Common myeloid progenitor, CD34-positive (primary cell): ENCODE measurements at regions not wholly inside any gene's neighbourhood (a gene's known extent, or its start where the extent isn't known, plus 50 kb on each side); places are given as distances from the start of the nearest gene placed in this dataset.

Source experiments
- CTCF ChIA-PET: fragments of 350-600 bp; sonication (Branson Sonifier 250); formaldehyde crosslinking; loops from one replicate; lab custom pipeline; 2021; ENCODE audit warnings: antibody characterized with exemption; lab: Charles Lee
- POLR2A ChIA-PET: fragments of 350-600 bp; sonication (Branson Sonifier 250); formaldehyde crosslinking; loops from one replicate; lab custom pipeline; 2021; ENCODE audit warnings: antibody characterized with exemption; lab: Charles Lee
- DNase-seq, 3 donors: peaks; one replicate each; pipeline versions ENCODE4 v3.0.0 to v3.0.0-alpha.2; 2013
- H3K27ac ChIP-seq, 2 experiments: 1 replicate in 1 of 2; 2 replicates in 1 of 2; pipeline ENCODE4 v1.7.0; 2013; ENCODE audit warnings: inconsistent platforms in 2 of 2, low read length in 2 of 2, mild to moderate bottlenecking in 2 of 2, low read depth in 1 of 2, moderate library complexity in 1 of 2; ENCODE audit not compliant: severe bottlenecking in 2 of 2, insufficient read depth in 1 of 2, poor library complexity in 1 of 2
- H3K27me3 ChIP-seq, 5 experiments: replicated peaks in 2 of 5; 1 replicate in 3 of 5; 2 replicates in 2 of 5; pipeline versions ENCODE4 v1.6.1 to v1.7.0; 2013; ENCODE audit warnings: low read length in 4 of 5, mild to moderate bottlenecking in 2 of 5, moderate library complexity in 2 of 5, inconsistent platforms in 1 of 5; ENCODE audit not compliant: insufficient read depth in 5 of 5, control insufficient read depth in 4 of 5
- H3K36me3 ChIP-seq, 4 experiments: 1 replicate in 2 of 4; 2 replicates in 2 of 4; pipeline versions ENCODE4 v1.6.1 to v1.7.0; 2013; ENCODE audit warnings: low read length in 3 of 4, control low read depth in 1 of 4, mild to moderate bottlenecking in 1 of 4; ENCODE audit not compliant: control insufficient read depth in 4 of 4, insufficient read depth in 4 of 4
- H3K4me1 ChIP-seq, 4 experiments: 1 replicate in 3 of 4; 2 replicates in 1 of 4; pipeline versions ENCODE4 v1.6.1 to v1.7.1; 2013; ENCODE audit warnings: low read length in 3 of 4, mild to moderate bottlenecking in 3 of 4, control low read depth in 1 of 4, inconsistent platforms in 1 of 4, moderate library complexity in 1 of 4; ENCODE audit not compliant: control insufficient read depth in 4 of 4, insufficient read depth in 4 of 4; ENCODE audit errors: control extremely low read depth in 1 of 4
- H3K4me3 ChIP-seq, 7 experiments: 1 replicate in 4 of 7; 2 replicates in 3 of 7; pipeline versions ENCODE4 v1.5.1 to v1.7.0; 2013; ENCODE audit warnings: mild to moderate bottlenecking in 7 of 7, low read length in 6 of 7, moderate library complexity in 6 of 7, inconsistent platforms in 2 of 7, low read depth in 2 of 7, control low read depth in 1 of 7; ENCODE audit not compliant: insufficient read depth in 4 of 7, control insufficient read depth in 1 of 7; ENCODE audit errors: extremely low read depth in 1 of 7
- H3K9me3 ChIP-seq, 5 experiments: 1 replicate in 4 of 5; 2 replicates in 1 of 5; pipeline versions ENCODE4 v1.6.1 to v1.7.1; 2013; ENCODE audit warnings: low read length in 4 of 5, mild to moderate bottlenecking in 2 of 5, inconsistent platforms in 1 of 5, low read depth in 1 of 5, moderate library complexity in 1 of 5; ENCODE audit not compliant: control insufficient read depth in 4 of 5, insufficient read depth in 2 of 5; ENCODE audit errors: control extremely low read depth in 1 of 5
- WGBS: methylation state at CpG from one replicate; pipeline ENCODE4 v1.1.5; 2013; ENCODE audit not compliant: insufficient coverage; 5-methylcytosine and 5-hydroxymethylcytosine counted together

DNA sequence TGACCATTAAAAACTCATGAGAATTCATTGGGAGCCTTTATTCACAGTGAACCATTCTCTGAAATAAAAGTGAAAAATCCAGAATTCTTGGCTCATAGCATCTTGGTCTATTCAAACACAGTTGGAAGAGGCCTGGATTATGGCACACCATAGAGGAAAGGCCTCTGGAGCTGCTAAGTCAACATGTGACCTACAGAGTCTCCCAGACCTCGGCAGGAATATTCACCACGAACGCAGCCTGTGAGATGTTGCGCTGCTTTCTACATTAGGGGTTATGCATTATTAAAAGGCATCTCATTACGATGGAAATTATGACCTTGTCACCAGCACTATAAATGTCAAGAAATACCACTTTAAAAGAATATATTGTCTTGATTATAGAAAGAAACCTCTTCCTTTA lies 132.6 kb downstream of the EFNB2 start:
- WGBS = 100% methylated on average over 3 of the region's 5 CpGs
- Histone ChIP-seq H3K36me3 (no peaks in the 10 kb centered on the region), H3K9me3 (no peaks in the 10 kb centered on the region), H3K4me1 (peaks cover 0 to 4% (median 1%) of the 10 kb centered on the region in 4 experiments), H3K27ac (no peak overlapping the region), H3K27me3 (peaks cover 0 to 3% (median 0%) of the 10 kb centered on the region in 5 experiments), H3K4me3 (no peak overlapping the region)
- POLR2A ChIA-PET = no interaction called here
- CTCF ChIA-PET = interaction anchor here (1.2 kb wide), 1 partner anchor 13 kb away, joined by 3 read pairs; no protein-coding TSS in a partner anchor
- no peak for DNase-seq

DNA sequence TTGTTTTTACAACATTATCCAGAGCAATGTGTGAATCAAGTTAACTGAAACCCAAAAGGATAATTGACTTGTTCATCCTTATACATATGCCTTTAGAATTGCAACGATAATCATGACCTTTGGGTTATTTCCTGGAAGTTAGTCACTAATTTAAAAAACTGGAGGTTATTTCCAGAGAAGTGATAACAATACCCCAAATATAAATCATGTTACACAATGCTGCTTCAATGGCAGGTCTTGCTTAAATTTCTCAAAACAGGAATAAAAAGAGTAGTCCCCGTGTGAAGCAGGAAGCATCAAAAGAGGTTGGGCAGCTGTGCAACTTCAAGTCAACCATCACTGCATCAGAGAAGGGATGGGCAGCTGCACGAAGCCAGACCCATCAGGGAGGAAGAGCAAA lies 134.4 kb downstream of the EFNB2 start:
- Histone ChIP-seq H3K9me3 (no peaks in the 10 kb centered on the region), H3K4me1 (no peaks in the 10 kb centered on the region), H3K27ac (no peak overlapping the region), H3K36me3 (no peaks in the 10 kb centered on the region), H3K4me3 (no peak overlapping the region), H3K27me3 (peaks cover 0 to 3% (median 0%) of the 10 kb centered on the region in 5 experiments)
- DNase-seq = no peak
- WGBS = 66% methylated on average over 3 of the region's 3 CpGs
- ChIA-PET POLR2A (no interaction called here), CTCF (no interaction called here)

DNA sequence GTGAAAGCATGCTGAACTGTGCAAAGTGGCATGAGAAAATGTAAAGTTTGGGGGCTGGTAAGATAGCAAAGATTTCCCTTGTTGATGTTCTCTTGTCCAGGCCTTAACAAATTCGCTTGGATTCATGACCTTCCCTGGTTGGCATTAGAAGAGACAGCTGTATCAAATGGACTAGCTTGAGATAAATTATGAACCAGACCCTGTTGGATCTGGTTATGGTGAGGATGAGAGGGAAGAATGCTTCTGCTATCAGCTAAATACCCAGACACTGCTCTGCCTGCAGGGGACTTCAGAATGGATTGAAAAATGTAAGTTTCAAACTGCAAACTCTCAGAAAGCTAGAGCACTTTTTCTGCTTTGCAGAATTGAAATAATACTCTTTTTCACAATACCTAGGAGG lies 135.2 kb downstream of the EFNB2 start:
- 100% methylated on average over 1 of the region's 1 CpG for WGBS
- ChIA-PET POLR2A (interaction anchor here (0.5 kb wide), 1 partner anchor 145 kb away, joined by 3 read pairs; no protein-coding TSS in a partner anchor), CTCF (no interaction called here)
- no peak overlapping the region for H3K27ac ChIP-seq
- no peaks in the 10 kb centered on the region for H3K9me3 ChIP-seq
- H3K27me3 ChIP-seq = peaks cover 0 to 3% (median 0%) of the 10 kb centered on the region in 5 experiments
- H3K4me1 ChIP-seq = no peaks in the 10 kb centered on the region
- no peak overlapping the region for H3K4me3 ChIP-seq
- no peak for DNase-seq
- H3K36me3 ChIP-seq = no peaks in the 10 kb centered on the region

DNA sequence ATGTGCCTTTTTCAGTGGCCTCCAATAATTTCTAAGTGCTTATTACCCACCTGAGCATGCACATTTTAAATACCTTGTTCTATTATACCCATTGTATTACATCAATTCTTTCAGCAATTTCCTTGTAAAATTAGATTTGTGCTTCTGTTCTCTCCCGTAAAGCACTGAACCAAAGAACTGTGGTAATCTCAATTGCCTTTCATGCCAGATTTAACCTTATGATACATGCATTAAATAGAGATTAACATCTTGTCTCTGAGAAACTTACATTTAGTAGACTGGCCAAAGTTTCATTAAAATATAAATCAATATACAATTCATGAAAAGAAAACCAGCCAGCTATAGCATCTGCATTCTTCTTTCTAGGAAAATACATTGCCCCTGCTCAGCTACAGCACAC lies 137.2 kb downstream of the EFNB2 start:
- H3K27me3 ChIP-seq = peaks cover 0 to 6% (median 0%) of the 10 kb centered on the region in 5 experiments
- H3K36me3 ChIP-seq = no peaks in the 10 kb centered on the region
- no peak overlapping the region for H3K4me3 ChIP-seq
- 100% methylated on average over 1 of the region's 1 CpG for WGBS
- no peak for DNase-seq
- H3K27ac ChIP-seq = no peak overlapping the region
- POLR2A ChIA-PET = no interaction called here
- CTCF ChIA-PET = no interaction called here
- H3K9me3 ChIP-seq = no peaks in the 10 kb centered on the region
- H3K4me1 ChIP-seq = no peaks in the 10 kb centered on the region

DNA sequence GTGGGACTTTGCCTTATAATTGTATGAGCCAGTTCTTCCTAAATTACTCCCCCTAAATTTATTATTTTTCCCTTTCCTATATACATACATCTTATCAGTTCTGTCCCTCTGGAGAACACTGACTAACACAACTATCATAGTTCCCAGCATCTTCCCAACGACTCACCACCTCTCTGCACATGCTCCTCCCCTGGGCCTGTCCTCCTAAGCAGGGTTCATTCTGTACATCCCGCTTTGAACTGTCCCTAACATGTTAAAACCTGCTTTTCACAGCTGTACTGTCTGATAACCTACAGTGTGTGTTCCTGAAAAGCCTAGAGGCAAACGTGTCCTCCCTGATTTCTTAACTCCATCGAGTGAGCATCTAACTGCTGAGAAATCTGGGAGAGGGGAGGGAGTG lies 141.7 kb downstream of the EFNB2 start:
- DNase-seq = no peak
- CTCF ChIA-PET = interaction anchor here (1.1 kb wide), 1 partner anchor 110 kb away, joined by 3 read pairs; no protein-coding TSS in a partner anchor
- no peaks in the 10 kb centered on the region for H3K9me3 ChIP-seq
- POLR2A ChIA-PET = no interaction called here
- H3K4me3 ChIP-seq = no peak overlapping the region
- H3K36me3 ChIP-seq = no peaks in the 10 kb centered on the region
- peaks cover 0 to 4% (median 0%) of the 10 kb centered on the region in 5 experiments for H3K27me3 ChIP-seq
- 90% methylated on average over 2 of the region's 4 CpGs for WGBS
- no peak overlapping the region for H3K27ac ChIP-seq
- H3K4me1 ChIP-seq = no peaks in the 10 kb centered on the region

DNA sequence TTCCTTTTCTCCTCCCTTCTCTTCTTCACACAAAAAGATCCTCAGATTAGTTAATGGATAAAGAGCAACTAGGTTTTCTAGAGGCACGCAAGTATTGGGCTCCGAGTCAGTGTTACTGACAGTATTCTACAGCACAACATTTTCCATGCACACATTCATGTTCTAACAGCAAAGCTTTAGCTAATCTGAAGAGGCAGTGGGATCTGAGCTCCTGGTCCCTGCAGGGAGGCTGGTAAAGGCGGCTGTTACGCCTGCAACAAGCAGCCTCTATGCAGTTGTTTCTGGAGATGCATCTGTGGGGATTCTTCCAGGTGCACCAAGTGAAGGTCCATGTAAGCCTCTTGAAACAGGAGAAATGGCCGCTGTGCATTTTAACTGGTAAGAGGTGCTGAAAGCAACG lies 143.8 kb downstream of the EFNB2 start:
- no peak for DNase-seq
- Histone ChIP-seq H3K4me3 (no peak overlapping the region), H3K9me3 (no peaks in the 10 kb centered on the region), H3K27ac (no peak overlapping the region), H3K36me3 (no peaks in the 10 kb centered on the region), H3K27me3 (peaks cover 0 to 4% (median 0%) of the 10 kb centered on the region in 5 experiments), H3K4me1 (no peaks in the 10 kb centered on the region)
- 95% methylated on average over 4 of the region's 6 CpGs for WGBS
- POLR2A ChIA-PET = no interaction called here
- CTCF ChIA-PET = no interaction called here

DNA sequence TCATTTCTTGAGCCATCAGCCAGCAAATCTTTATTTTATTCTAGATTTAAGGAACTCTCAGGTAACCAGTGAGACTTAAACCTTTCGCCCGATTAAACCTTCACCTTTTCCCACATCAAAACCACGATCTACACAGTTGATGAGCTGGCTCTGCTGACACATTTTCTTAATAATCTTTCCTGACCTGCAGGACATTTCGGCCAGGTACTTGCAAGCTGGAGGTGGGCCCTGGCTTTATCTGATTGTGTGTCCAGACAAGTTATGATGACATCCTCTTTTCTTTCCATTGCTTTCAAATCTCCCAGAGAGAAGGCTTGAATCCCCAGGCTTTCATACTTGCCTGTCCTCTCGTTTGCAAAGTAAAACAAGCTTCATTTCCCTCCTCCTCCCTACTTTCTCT lies 144.2 kb downstream of the EFNB2 start:
- CTCF ChIA-PET = no interaction called here
- DNase-seq = no peak
- no peaks in the 10 kb centered on the region for H3K36me3 ChIP-seq
- H3K4me3 ChIP-seq = no peak overlapping the region
- 94% methylated on average over 2 of the region's 5 CpGs for WGBS
- H3K4me1 ChIP-seq = no peaks in the 10 kb centered on the region
- H3K27me3 ChIP-seq = peaks cover 0 to 4% (median 0%) of the 10 kb centered on the region in 5 experiments
- POLR2A ChIA-PET = no interaction called here
- H3K27ac ChIP-seq = no peak overlapping the region
- H3K9me3 ChIP-seq = no peaks in the 10 kb centered on the region
